ENCODE measurements at regions not wholly inside any gene's neighbourhood (a gene's known extent, or its start where the extent isn't known, plus 50 kb on each side); places are given as distances from the start of the nearest gene placed in this dataset.

GRCh38 chr22:48310740-48311139 is 1516.9 kb downstream of the BRD1 start:
- TF ChIP-seq CTCF (IDR thresholded peaks at IDR 0.05), result no peak
- no peak for TF ChIP-seq SIN3A (IDR thresholded peaks at IDR 0.05; ENCODE audit: borderline replicate concordance, insufficient read depth, low read depth, low read length)
- TF ChIP-seq REST (IDR thresholded peaks at IDR 0.05; ENCODE audit: insufficient read depth in 1 of 2, low read depth in 2 of 2, low read length in 1 of 2), result no peak

Data from Panc1 (cell line).